ENCODE measurements at regions not wholly inside any gene's neighbourhood (a gene's known extent, or its start where the extent isn't known, plus 50 kb on each side); places are given as distances from the start of the nearest gene placed in this dataset.

GRCh38 chr5:18742830-18743229 lies 1108.6 kb downstream of the TAF11L14 start:
- ATAC-seq (ENCODE audit: low read depth in 2 of 2), result no peak
- Histone ChIP-seq H3K27ac (ENCODE audit: insufficient read depth, low read length, poor library complexity, severe bottlenecking) (no peak overlapping the region), H3K36me3 (ENCODE audit: control insufficient read depth, insufficient read depth, low read length) (peaks cover 7% of the 10 kb centered on the region), H3K4me3 (ENCODE audit: low read depth, low read length) (peak overlapping the region; percentile 98), H3K4me1 (ENCODE audit: control insufficient read depth, insufficient read depth, low read length, poor library complexity, severe bottlenecking) (peaks cover 44% of the 10 kb centered on the region), H3K9me3 (ENCODE audit: control insufficient read depth in 2 of 2, low read length in 2 of 2) (no peaks in the 10 kb centered on the region), H3K27me3 (ENCODE audit: control insufficient read depth, insufficient read depth, low read length) (no peaks in the 10 kb centered on the region)
- Mint-ChIP-seq H3K9me3 (peaks cover 0 to 2% (median 0%) of the 10 kb centered on the region in 7 donors), H3K27ac (peak overlapping the region; percentile 18 to 87 (median 76)), H3K4me1 (peaks cover 5 to 84% (median 70%) of the 10 kb centered on the region in 4 donors), H3K27me3 (no peaks in the 10 kb centered on the region), H3K4me3 (peak overlapping the region; percentile 50 to 93 (median 61)), H3K36me3 (peaks cover 8% of the 10 kb centered on the region)
- DNase-seq, result no peak

GRCh38 chr5:18744441-18744840 lies 1110.2 kb downstream of the TAF11L14 start:
- H3K27ac ChIP-seq (ENCODE audit: insufficient read depth, low read length, poor library complexity, severe bottlenecking), result peak overlapping the region; percentile 85
- Mint-ChIP-seq H3K4me1 (peaks cover 5 to 71% (median 60%) of the 10 kb centered on the region in 4 donors), H3K36me3 (peaks cover 8% of the 10 kb centered on the region), H3K4me3 (peak overlapping the region; percentile 92 to 97 (median 94)), H3K9me3 (peaks cover 0 to 1% (median 0%) of the 10 kb centered on the region in 7 donors), H3K27me3 (no peaks in the 10 kb centered on the region), H3K27ac (peak overlapping the region; percentile 83 to 98 (median 94))
- no peaks in the 10 kb centered on the region for H3K27me3 ChIP-seq (ENCODE audit: control insufficient read depth, insufficient read depth, low read length)
- H3K9me3 ChIP-seq (ENCODE audit: control insufficient read depth in 2 of 2, low read length in 2 of 2), result no peaks in the 10 kb centered on the region
- DNase-seq (peak in 1 of 3 donors; percentile 43), ATAC-seq (ENCODE audit: low read depth in 2 of 2) (no peak)
- peaks cover 4% of the 10 kb centered on the region for H3K36me3 ChIP-seq (ENCODE audit: control insufficient read depth, insufficient read depth, low read length)
- H3K4me3 ChIP-seq (ENCODE audit: low read depth, low read length), result peak overlapping the region; percentile 98
- peaks cover 44% of the 10 kb centered on the region for H3K4me1 ChIP-seq (ENCODE audit: control insufficient read depth, insufficient read depth, low read length, poor library complexity, severe bottlenecking)

- Mint-ChIP-seq H3K9me3 (peaks cover 0 to 1% (median 0%) of the 10 kb centered on the region in 7 donors), H3K27me3 (no peaks in the 10 kb centered on the region), H3K4me3 (peak overlapping the region; percentile 92 to 97 (median 94)), H3K36me3 (peaks cover 8% of the 10 kb centered on the region), H3K4me1 (peaks cover 3 to 67% (median 54%) of the 10 kb centered on the region in 4 donors), H3K27ac (peak overlapping the region; percentile 94 to 99 (median 98))
- peak in 2 of 3 donors; percentile 22 to 72 for DNase-seq
- H3K9me3 ChIP-seq (ENCODE audit: control insufficient read depth in 2 of 2, low read length in 2 of 2), result no peaks in the 10 kb centered on the region
- ATAC-seq (ENCODE audit: low read depth in 2 of 2), result peak; percentile 15 to 29
- H3K36me3 ChIP-seq (ENCODE audit: control insufficient read depth, insufficient read depth, low read length), result peaks cover 4% of the 10 kb centered on the region
- H3K27ac ChIP-seq (ENCODE audit: insufficient read depth, low read length, poor library complexity, severe bottlenecking), result peak overlapping the region; percentile 85
- H3K4me1 ChIP-seq (ENCODE audit: control insufficient read depth, insufficient read depth, low read length, poor library complexity, severe bottlenecking), result peaks cover 44% of the 10 kb centered on the region
- H3K27me3 ChIP-seq (ENCODE audit: control insufficient read depth, insufficient read depth, low read length), result no peaks in the 10 kb centered on the region
- H3K4me3 ChIP-seq (ENCODE audit: low read depth, low read length), result peak overlapping the region; percentile 98
These were observed 1111.1 kb downstream of the TAF11L14 start for GRCh38 chr5:18745042-18745987.

GRCh38 chr5:18745988-18746615 lies 1111.8 kb downstream of the TAF11L14 start:
- Histone ChIP-seq H3K27ac (ENCODE audit: insufficient read depth, low read length, poor library complexity, severe bottlenecking) (peak overlapping the region; percentile 85), H3K27me3 (ENCODE audit: control insufficient read depth, insufficient read depth, low read length) (no peaks in the 10 kb centered on the region), H3K9me3 (ENCODE audit: control insufficient read depth in 2 of 2, low read length in 2 of 2) (no peaks in the 10 kb centered on the region), H3K36me3 (ENCODE audit: control insufficient read depth, insufficient read depth, low read length) (peaks cover 4% of the 10 kb centered on the region), H3K4me1 (ENCODE audit: control insufficient read depth, insufficient read depth, low read length, poor library complexity, severe bottlenecking) (peaks cover 43% of the 10 kb centered on the region), H3K4me3 (ENCODE audit: low read depth, low read length) (peak overlapping the region; percentile 98)
- Mint-ChIP-seq H3K27me3 (no peaks in the 10 kb centered on the region), H3K4me3 (peak overlapping the region; percentile 92 to 97 (median 94)), H3K9me3 (peaks cover 0 to 1% (median 0%) of the 10 kb centered on the region in 7 donors), H3K27ac (peak overlapping the region; percentile 94 to 99 (median 98)), H3K4me1 (peaks cover 0 to 60% (median 47%) of the 10 kb centered on the region in 4 donors), H3K36me3 (peaks cover 6% of the 10 kb centered on the region)
- DNase-seq (peak; percentile 37 to 88 (median 74)), ATAC-seq (ENCODE audit: low read depth in 2 of 2) (peak; percentile 81 to 85)

- Histone ChIP-seq H3K27ac (ENCODE audit: insufficient read depth, low read length, poor library complexity, severe bottlenecking) (no peak overlapping the region), H3K9me3 (ENCODE audit: control insufficient read depth in 2 of 2, low read length in 2 of 2) (no peaks in the 10 kb centered on the region), H3K4me1 (ENCODE audit: control insufficient read depth, insufficient read depth, low read length, poor library complexity, severe bottlenecking) (peaks cover 13% of the 10 kb centered on the region), H3K4me3 (ENCODE audit: low read depth, low read length) (no peak overlapping the region), H3K36me3 (ENCODE audit: control insufficient read depth, insufficient read depth, low read length) (no peaks in the 10 kb centered on the region), H3K27me3 (ENCODE audit: control insufficient read depth, insufficient read depth, low read length) (no peaks in the 10 kb centered on the region)
- no peaks in the 10 kb centered on the region for H3K27me3 Mint-ChIP-seq
- H3K27ac Mint-ChIP-seq, result no peak overlapping the region
- ATAC-seq (ENCODE audit: low read depth in 2 of 2) (no peak), DNase-seq (peak in 1 of 3 donors; percentile 10)
- peaks cover 6 to 29% (median 19%) of the 10 kb centered on the region in 4 donors for H3K4me1 Mint-ChIP-seq
- no peak overlapping the region for H3K4me3 Mint-ChIP-seq
- no peaks in the 10 kb centered on the region for H3K36me3 Mint-ChIP-seq
- peaks cover 0 to 1% (median 0%) of the 10 kb centered on the region in 7 donors for H3K9me3 Mint-ChIP-seq
These were observed 1115.5 kb downstream of the TAF11L14 start for GRCh38 chr5:18749763-18750162.

GRCh38 chr5:18752317-18752716 lies 1118.1 kb downstream of the TAF11L14 start:
- Mint-ChIP-seq H3K27me3 (no peaks in the 10 kb centered on the region), H3K36me3 (no peaks in the 10 kb centered on the region), H3K4me3 (peak overlapping the region in 1 of 4 donors; percentile 14), H3K27ac (no peak overlapping the region), H3K4me1 (peaks cover 3 to 11% (median 5%) of the 10 kb centered on the region in 4 donors), H3K9me3 (peaks cover 0 to under 1% (median 0%) of the 10 kb centered on the region in 7 donors)
- no peak for ATAC-seq (ENCODE audit: low read depth in 2 of 2)
- H3K4me1 ChIP-seq (ENCODE audit: control insufficient read depth, insufficient read depth, low read length, poor library complexity, severe bottlenecking), result no peaks in the 10 kb centered on the region
- H3K4me3 ChIP-seq (ENCODE audit: low read depth, low read length), result no peak overlapping the region
- no peak for DNase-seq
- no peaks in the 10 kb centered on the region for H3K36me3 ChIP-seq (ENCODE audit: control insufficient read depth, insufficient read depth, low read length)
- no peak overlapping the region for H3K27ac ChIP-seq (ENCODE audit: insufficient read depth, low read length, poor library complexity, severe bottlenecking)
- no peaks in the 10 kb centered on the region for H3K27me3 ChIP-seq (ENCODE audit: control insufficient read depth, insufficient read depth, low read length)
- no peaks in the 10 kb centered on the region for H3K9me3 ChIP-seq (ENCODE audit: control insufficient read depth in 2 of 2, low read length in 2 of 2)

GRCh38 chr5:18754201-18754600 lies 1119.9 kb downstream of the TAF11L14 start:
- H3K9me3 Mint-ChIP-seq, result no peaks in the 10 kb centered on the region
- H3K27me3 Mint-ChIP-seq, result no peaks in the 10 kb centered on the region

More at GRCh38 chr5:18754201-18754600, 1119.9 kb downstream of the TAF11L14 start:
- Histone ChIP-seq H3K4me3 (ENCODE audit: low read depth, low read length) (no peak overlapping the region), H3K4me1 (ENCODE audit: control insufficient read depth, insufficient read depth, low read length, poor library complexity, severe bottlenecking) (no peaks in the 10 kb centered on the region), H3K9me3 (ENCODE audit: control insufficient read depth in 2 of 2, low read length in 2 of 2) (no peaks in the 10 kb centered on the region), H3K27me3 (ENCODE audit: control insufficient read depth, insufficient read depth, low read length) (no peaks in the 10 kb centered on the region), H3K27ac (ENCODE audit: insufficient read depth, low read length, poor library complexity, severe bottlenecking) (no peak overlapping the region), H3K36me3 (ENCODE audit: control insufficient read depth, insufficient read depth, low read length) (no peaks in the 10 kb centered on the region)
- DNase-seq (no peak), ATAC-seq (ENCODE audit: low read depth in 2 of 2) (no peak)
- Mint-ChIP-seq H3K4me3 (no peak overlapping the region), H3K27ac (peak overlapping the region in 1 of 3 donors; percentile 52), H3K36me3 (no peaks in the 10 kb centered on the region), H3K4me1 (peaks cover 0 to 7% (median 5%) of the 10 kb centered on the region in 4 donors)
